GM21723 (cell line): ENCODE measurements at regions not wholly inside any gene's neighbourhood (a gene's known extent, or its start where the extent isn't known, plus 50 kb on each side); places are given as distances from the start of the nearest gene placed in this dataset.

ENCODE experiments used
- ATAC-seq: cut with Tn5 transposase; IDR thresholded peaks from one replicate; pipeline ENCODE4 v1.9.1; 2021; ENCODE audit warnings: mild to moderate bottlenecking, moderate library complexity; ENCODE audit not compliant: unreplicated experiment

GRCh38 chr6:14361956-14362587 lies 244.5 kb downstream of the CD83 start:
- ATAC-seq, result no peak

DNA sequence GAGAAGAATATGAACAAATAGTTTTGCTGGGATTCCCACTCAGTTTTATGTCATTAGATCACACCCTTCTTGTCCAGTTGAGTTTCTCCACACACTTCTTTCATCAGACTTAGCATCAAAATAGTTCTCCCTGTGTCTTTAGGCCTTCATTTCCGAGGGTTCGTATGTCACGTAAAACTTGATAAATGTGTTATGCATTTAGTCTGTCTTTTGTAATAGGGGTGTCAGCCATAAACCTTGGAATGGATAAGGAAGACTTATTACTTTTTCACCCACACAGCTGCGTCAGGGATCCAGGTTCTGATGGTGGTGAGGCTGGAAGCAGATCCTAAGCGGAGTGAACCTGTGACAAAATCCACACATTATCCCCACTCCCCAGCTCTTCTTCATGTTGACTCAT lies 246.8 kb downstream of the CD83 start:
- ATAC-seq, result no peak

DNA sequence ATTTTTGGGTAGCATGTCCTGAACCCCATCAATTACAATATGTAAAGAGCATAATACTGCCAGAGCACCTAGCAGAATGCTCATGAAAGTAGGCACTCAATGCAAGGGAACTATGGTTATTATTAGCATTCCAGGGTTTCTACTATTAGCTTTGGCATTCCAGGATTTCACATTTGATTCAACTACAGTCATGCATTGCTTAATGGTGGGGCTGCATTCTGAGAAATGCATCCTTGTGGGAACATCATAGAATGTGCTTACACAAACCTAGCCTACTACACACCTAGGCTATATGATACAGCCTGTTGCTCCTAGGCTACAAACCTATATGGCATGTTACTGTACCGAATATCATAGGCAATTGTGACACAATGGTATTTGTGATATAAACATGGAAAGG lies 247.8 kb downstream of the CD83 start:
- no peak for ATAC-seq

- ATAC-seq, result no peak
Measured at GRCh38 chr6:14366315-14366714, 248.7 kb downstream of the CD83 start.

DNA sequence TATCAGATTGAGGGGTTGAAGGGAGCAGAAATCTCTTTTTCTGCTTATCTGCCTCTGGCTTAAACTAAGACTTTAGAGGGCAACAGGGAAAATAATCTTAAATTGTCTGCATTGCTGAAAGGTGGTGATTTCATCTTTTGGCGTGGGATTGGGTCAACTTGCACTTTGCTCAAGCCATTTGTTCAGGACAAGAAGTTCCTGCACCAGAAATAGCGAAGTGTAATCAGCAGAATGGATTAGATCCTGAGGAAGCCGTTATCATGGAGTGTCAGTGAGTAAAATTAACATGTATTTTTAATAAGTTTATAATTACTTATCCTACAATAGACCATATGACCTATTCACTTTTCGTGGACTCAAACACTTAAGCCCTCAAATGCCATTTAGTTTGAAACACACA lies 249.3 kb downstream of the CD83 start:
- no peak for ATAC-seq

DNA sequence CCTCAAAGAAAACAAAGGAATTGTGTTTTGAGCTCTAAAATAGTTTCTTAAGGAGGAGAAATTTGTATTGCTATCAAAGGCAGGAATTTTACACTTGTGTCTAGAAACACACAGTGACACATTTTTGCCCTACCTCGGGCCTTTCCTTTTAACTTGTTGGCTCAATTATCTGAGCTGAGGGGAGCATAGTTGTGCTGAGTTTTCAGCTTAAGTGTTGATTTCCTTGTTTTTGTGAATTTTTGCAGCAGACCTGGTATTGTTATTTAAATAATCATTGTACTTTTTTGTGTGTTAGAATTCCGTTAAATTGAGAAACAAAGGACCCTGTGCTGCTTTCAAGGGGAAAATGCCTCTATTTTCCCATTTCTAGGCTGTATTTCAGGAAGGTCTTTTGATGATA lies 249.7 kb downstream of the CD83 start:
- no peak for ATAC-seq

- ATAC-seq, result no peak
Measured at GRCh38 chr6:14369717-14370116, 252.1 kb downstream of the CD83 start.

GRCh38 chr6:14371530-14371929 lies 254.0 kb downstream of the CD83 start:
- no peak for ATAC-seq

DNA sequence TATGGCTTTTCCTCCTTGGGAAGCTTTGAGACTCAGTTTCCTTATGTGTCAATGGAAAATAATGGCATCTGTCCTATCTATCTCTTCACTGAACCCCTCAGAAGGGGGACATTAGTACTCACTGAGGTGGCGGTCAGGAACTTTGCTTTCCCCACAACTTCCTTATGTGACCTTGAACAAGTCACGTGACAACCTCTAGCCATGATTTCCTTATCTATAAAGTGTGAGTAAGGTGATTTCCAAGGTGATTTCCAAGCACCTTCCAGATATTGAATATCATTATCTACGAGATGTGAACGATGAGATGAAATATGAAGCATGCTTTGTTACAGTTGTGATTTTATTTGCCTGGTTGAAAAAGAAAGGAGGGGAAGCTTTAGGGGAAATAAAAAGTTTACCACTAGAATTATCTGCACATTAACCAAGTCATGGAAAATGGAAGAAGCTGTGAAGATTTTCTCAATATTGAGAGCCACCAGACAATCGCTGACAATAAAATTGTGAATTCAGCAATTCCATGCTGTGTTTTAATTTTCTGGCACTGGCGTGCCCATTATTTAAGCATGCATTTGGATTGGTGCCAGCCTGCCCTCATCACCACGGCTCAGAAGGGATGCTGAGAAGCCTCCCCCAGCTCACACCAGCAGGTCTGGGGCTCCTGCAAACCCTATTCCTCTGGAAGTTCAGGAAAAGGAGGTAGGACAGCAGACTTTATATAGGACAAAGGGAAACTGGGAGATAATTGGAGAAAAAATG lies 255.3 kb downstream of the CD83 start:
- ATAC-seq, result no peak

GRCh38 chr6:14373648-14374437 lies 256.3 kb downstream of the CD83 start:
- no peak for ATAC-seq

DNA sequence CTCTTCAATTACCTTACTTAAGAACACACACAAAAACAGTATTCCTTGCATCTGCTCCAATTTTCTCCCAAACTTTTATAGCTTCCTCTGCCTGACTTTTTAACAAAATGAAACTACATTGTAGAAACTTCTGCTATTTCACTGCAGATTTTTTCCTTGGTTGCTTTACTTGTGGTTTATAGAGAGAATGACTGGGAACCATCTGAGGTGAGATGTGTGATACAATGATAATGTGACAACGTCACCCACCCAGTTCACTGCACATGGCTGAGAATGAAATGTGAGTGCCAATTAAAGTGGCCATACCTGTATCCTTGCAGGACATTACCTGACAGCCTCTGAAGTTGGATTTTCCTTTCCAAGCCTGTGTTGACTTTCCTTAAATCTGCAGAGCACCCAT lies 258.4 kb downstream of the CD83 start:
- no peak for ATAC-seq

GRCh38 chr6:14379568-14379967 lies 262.0 kb downstream of the CD83 start:
- no peak for ATAC-seq

DNA sequence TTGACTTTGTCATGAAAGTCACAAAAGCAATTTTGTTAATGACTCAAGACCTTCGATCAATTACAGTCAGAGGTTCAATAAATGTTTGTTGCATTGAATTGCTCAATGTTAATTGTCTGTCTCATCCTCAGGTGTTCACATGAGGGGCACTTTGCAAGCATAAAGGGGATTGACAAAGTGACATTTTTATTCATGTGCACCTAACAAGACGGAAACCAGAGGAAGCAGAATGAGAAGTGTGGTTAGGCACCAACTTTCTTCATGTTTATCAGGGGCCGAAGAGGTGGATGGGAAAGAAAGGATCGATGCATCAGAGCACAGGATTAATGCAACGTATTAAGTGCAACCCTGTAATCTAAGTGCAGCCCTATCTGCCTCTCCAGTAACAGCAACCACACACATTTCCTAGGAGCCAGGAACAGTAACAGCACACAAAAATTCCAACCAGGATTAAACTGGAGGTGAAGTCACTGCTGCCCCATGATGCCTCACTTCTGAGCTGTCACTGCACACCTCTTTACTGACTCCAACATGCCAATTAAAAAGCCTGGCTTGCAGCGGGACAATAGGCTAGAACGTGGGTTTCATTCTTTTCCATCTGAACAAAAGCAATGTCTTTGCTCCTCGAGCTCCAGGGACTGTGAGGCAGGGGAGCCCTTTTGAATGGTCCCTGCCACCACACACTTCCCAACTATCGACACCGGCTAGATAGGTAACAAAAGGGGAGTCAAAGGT lies 262.7 kb downstream of the CD83 start:
- no peak for ATAC-seq

DNA sequence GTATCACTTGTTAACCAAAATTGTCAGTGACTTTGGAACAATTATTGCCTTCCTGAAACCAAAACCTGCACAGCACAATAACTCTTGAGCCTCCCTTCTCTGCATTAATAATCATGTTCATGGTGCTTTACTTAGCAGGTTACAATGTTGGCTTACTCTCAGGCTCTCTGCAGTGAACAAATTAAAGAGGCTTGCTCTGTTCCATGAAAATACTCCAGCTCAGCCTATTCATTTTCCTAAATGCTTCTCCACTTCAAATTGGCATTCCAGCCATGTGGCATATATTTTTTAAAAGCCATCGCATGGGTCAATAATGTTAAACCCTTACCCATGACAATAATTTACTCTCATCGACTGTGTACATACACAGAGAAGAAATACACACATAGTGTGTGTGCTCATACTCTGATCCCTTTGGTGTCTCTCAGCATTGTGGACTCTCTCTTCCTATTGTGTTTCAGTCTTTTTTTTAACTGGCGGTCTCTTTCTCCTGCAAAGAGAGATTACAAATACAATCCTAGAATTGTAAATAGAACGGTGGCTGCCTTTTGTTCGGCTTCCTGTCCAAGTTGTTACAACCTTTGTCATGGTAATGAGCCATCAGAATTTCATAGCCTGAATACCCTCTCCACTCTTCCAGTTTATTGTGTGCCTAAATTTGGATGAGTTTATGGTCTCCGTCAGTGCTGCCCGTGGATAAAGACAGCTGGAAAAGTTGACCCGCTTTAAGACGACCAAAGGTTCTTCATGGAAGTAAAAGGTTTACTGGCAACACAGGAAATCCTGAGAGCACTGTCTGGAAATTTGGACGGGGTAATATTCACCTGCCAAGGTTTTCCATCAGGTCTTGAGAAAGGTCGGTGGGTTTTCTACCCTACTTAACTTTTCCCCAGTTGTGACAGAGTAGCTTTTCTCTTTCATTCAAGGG lies 263.6 kb downstream of the CD83 start:
- ATAC-seq, result no peak

- no peak for ATAC-seq
Measured at GRCh38 chr6:14381829-14382677, 264.5 kb downstream of the CD83 start.

GRCh38 chr6:14382678-14383236 lies 265.2 kb downstream of the CD83 start:
- ATAC-seq, result no peak

- no peak for ATAC-seq
Measured at GRCh38 chr6:14383393-14384174, 266.0 kb downstream of the CD83 start.
